ENCODE measurements at regions not wholly inside any gene's neighbourhood (a gene's known extent, or its start where the extent isn't known, plus 50 kb on each side); places are given as distances from the start of the nearest gene placed in this dataset.
"Not testable (repeated sequence)": the region's sequence is repeated elsewhere in the genome, so short reads cannot be mapped to it uniquely, and the experiment has no call there.

GRCh38 chr2:144771348-144771747 lies 251.4 kb upstream of the ZEB2 start:
- no peak for TF ChIP-seq TCF7L2 (IDR thresholded peaks at IDR 0.05; ENCODE audit: low read depth, low read length)
- TF ChIP-seq REST (IDR thresholded peaks at IDR 0.05; ENCODE audit: insufficient read depth in 1 of 2, low read depth in 2 of 2, low read length in 1 of 2), result no peak
- no peak for TF ChIP-seq CTCF (IDR thresholded peaks at IDR 0.05)
- TF ChIP-seq SIN3A (IDR thresholded peaks at IDR 0.05; ENCODE audit: borderline replicate concordance, insufficient read depth, low read depth, low read length), result no peak
- TF ChIP-seq POLR2AphosphoS5 (IDR thresholded peaks at IDR 0.05; ENCODE audit: low read depth, low read length), result no peak
- Histone ChIP-seq H3K9me3 (ENCODE audit: control insufficient read depth, insufficient read depth, low read depth, low read length) (no peaks in the 10 kb centered on the region), H3K27ac (ENCODE audit: low read length) (no peak overlapping the region), H3K27me3 (ENCODE audit: control insufficient read depth, insufficient read depth, low read length) (no peaks in the 10 kb centered on the region), H3K4me3 (ENCODE audit: low read depth in 2 of 2, low read length in 2 of 2) (no peak overlapping the region), H3K36me3 (ENCODE audit: control insufficient read depth, insufficient read depth, low read length) (no peaks in the 10 kb centered on the region), H3K4me1 (ENCODE audit: control insufficient read depth, insufficient read depth, low read length) (no peaks in the 10 kb centered on the region)
- in situ Hi-C loops (cut with HindIII; ENCODE audit: low pct_unique_long_range_greater_than_20kb, low sequenced_read_pairs) (no loop called here), intact Hi-C loops (cut with micrococcal nuclease; ENCODE audit: unreplicated experiment) (no loop called here)
- ATAC-seq, result no peak
- BruUV-seq (replicated peaks), result no TSS peak
- no peak for DNase-seq (ENCODE audit: low read depth, low spot score)
- ChIA-PET POLR2A (no interaction called here), CTCF (no interaction called here)

- Histone ChIP-seq H3K27me3 (ENCODE audit: control insufficient read depth, insufficient read depth, low read length) (no peaks in the 10 kb centered on the region), H3K27ac (ENCODE audit: low read length) (no peak overlapping the region), H3K4me3 (ENCODE audit: low read depth in 2 of 2, low read length in 2 of 2) (no peak overlapping the region), H3K4me1 (ENCODE audit: control insufficient read depth, insufficient read depth, low read length) (no peaks in the 10 kb centered on the region), H3K36me3 (ENCODE audit: control insufficient read depth, insufficient read depth, low read length) (no peaks in the 10 kb centered on the region), H3K9me3 (ENCODE audit: control insufficient read depth, insufficient read depth, low read depth, low read length) (no peaks in the 10 kb centered on the region)
- BruUV-seq (replicated peaks), result no TSS peak
- ChIA-PET CTCF (no interaction called here), POLR2A (no interaction called here)
- intact Hi-C loops (cut with micrococcal nuclease; ENCODE audit: unreplicated experiment), result no loop called here
- DNase-seq (ENCODE audit: low read depth, low spot score) (no peak), ATAC-seq (no peak)
- in situ Hi-C loops (cut with HindIII; ENCODE audit: low pct_unique_long_range_greater_than_20kb, low sequenced_read_pairs), result no loop called here
- TF ChIP-seq POLR2AphosphoS5 (IDR thresholded peaks at IDR 0.05; ENCODE audit: low read depth, low read length), result no peak
- TF ChIP-seq TCF7L2 (IDR thresholded peaks at IDR 0.05; ENCODE audit: low read depth, low read length), result no peak
- no peak for TF ChIP-seq SIN3A (IDR thresholded peaks at IDR 0.05; ENCODE audit: borderline replicate concordance, insufficient read depth, low read depth, low read length)
- no peak for TF ChIP-seq CTCF (IDR thresholded peaks at IDR 0.05)
- no peak for TF ChIP-seq REST (IDR thresholded peaks at IDR 0.05; ENCODE audit: insufficient read depth in 1 of 2, low read depth in 2 of 2, low read length in 1 of 2)
These were observed 250.8 kb upstream of the ZEB2 start for GRCh38 chr2:144770616-144771230.

- H3K9me3 ChIP-seq (ENCODE audit: control insufficient read depth, insufficient read depth, low read depth, low read length); H3K4me3 ChIP-seq (ENCODE audit: low read depth in 2 of 2, low read length in 2 of 2); H3K27me3 ChIP-seq (ENCODE audit: control insufficient read depth, insufficient read depth, low read length); CTCF ChIA-PET; intact Hi-C loops (cut with micrococcal nuclease; ENCODE audit: unreplicated experiment); ATAC-seq; H3K4me1 ChIP-seq (ENCODE audit: control insufficient read depth, insufficient read depth, low read length); DNase-seq (ENCODE audit: low read depth, low spot score); H3K27ac ChIP-seq (ENCODE audit: low read length); H3K36me3 ChIP-seq (ENCODE audit: control insufficient read depth, insufficient read depth, low read length); BruUV-seq (replicated peaks); in situ Hi-C loops (cut with HindIII; ENCODE audit: low pct_unique_long_range_greater_than_20kb, low sequenced_read_pairs); POLR2A ChIA-PET: not testable (repeated sequence)
These were observed 241.0 kb upstream of the ZEB2 start for GRCh38 chr2:144760939-144761338.
